ENCODE measurements at regions not wholly inside any gene's neighbourhood (a gene's known extent, or its start where the extent isn't known, plus 50 kb on each side); places are given as distances from the start of the nearest gene placed in this dataset.
A peak's percentile ranks its signal among the peaks of the same experiment; 100 is the strongest.
"Not testable (repeated sequence)": the region's sequence is repeated elsewhere in the genome, so short reads cannot be mapped to it uniquely, and the experiment has no call there.

DNA sequence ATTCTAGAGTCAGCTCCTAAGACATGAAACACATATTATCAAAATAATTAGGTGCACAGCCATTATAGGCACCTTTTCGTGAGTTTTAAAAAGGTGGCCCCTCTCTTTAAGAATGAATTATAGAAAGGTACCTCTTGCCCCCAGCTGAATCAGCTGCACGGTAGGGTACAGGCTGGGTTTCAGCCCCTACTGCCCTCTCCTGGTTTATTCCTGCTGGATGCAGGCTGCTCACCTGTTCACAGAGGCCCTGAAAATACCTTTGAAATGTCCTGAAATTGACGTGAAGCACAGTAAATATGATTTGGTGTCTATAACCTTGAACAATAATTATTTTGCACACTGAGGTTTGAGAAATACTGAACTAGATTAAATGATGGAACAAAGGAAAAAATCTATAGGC, 504.8 kb upstream of the SGCD start:
- ChIA-PET CTCF (ENCODE audit: unreplicated experiment) (no interaction called here), POLR2A (no interaction called here)
- H3K27ac ChIP-seq (ENCODE audit: low read depth, low read length, poor library complexity, severe bottlenecking) = no peak overlapping the region
- no peak overlapping the region for H3K4me3 ChIP-seq (ENCODE audit: low read depth, low read length, poor library complexity, severe bottlenecking)
- BruUV-seq (replicated peaks) = no TSS peak
- H3K79me2 ChIP-seq (ENCODE audit: insufficient read depth, low read depth, low read length) = no peaks in the 10 kb centered on the region
- no peak overlapping the region for H2AFZ ChIP-seq (ENCODE audit: low read length)
- no peaks in the 10 kb centered on the region for H3K9me3 ChIP-seq (ENCODE audit: low read length)
- intact Hi-C loops (cut with micrococcal nuclease; ENCODE audit: unreplicated experiment) = no loop called here
- no peaks in the 10 kb centered on the region for H3K9me2 ChIP-seq (ENCODE audit: insufficient read depth, low read length)
- H3K4me1 ChIP-seq (ENCODE audit: insufficient read depth, low read length, poor library complexity, severe bottlenecking) = no peaks in the 10 kb centered on the region
- H3K36me3 ChIP-seq (ENCODE audit: insufficient read depth, low read length) = no peaks in the 10 kb centered on the region
- no peaks in the 10 kb centered on the region for H4K20me1 ChIP-seq (ENCODE audit: insufficient read depth, low read length)
- no peak for DNase-seq (ENCODE audit: low spot score)
- TF ChIP-seq, protein P1, sequence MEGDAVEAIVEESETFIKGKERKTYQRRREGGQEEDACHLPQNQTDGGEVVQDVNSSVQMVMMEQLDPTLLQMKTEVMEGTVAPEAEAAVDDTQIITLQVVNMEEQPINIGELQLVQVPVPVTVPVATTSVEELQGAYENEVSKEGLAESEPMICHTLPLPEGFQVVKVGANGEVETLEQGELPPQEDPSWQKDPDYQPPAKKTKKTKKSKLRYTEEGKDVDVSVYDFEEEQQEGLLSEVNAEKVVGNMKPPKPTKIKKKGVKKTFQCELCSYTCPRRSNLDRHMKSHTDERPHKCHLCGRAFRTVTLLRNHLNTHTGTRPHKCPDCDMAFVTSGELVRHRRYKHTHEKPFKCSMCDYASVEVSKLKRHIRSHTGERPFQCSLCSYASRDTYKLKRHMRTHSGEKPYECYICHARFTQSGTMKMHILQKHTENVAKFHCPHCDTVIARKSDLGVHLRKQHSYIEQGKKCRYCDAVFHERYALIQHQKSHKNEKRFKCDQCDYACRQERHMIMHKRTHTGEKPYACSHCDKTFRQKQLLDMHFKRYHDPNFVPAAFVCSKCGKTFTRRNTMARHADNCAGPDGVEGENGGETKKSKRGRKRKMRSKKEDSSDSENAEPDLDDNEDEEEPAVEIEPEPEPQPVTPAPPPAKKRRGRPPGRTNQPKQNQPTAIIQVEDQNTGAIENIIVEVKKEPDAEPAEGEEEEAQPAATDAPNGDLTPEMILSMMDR (conservative IDR thresholded peaks at IDR 0.05; ENCODE audit: low read length) = 0 out of 2 replicates have a peak, but pooled peaks have one; percentile 27
- no peak for TF ChIP-seq EZH2phosphoT487 (IDR thresholded peaks at IDR 0.05; ENCODE audit: borderline replicate concordance, low read depth, low read length)
- no peak overlapping the region for H3K4me2 ChIP-seq (ENCODE audit: low read length)

DNA sequence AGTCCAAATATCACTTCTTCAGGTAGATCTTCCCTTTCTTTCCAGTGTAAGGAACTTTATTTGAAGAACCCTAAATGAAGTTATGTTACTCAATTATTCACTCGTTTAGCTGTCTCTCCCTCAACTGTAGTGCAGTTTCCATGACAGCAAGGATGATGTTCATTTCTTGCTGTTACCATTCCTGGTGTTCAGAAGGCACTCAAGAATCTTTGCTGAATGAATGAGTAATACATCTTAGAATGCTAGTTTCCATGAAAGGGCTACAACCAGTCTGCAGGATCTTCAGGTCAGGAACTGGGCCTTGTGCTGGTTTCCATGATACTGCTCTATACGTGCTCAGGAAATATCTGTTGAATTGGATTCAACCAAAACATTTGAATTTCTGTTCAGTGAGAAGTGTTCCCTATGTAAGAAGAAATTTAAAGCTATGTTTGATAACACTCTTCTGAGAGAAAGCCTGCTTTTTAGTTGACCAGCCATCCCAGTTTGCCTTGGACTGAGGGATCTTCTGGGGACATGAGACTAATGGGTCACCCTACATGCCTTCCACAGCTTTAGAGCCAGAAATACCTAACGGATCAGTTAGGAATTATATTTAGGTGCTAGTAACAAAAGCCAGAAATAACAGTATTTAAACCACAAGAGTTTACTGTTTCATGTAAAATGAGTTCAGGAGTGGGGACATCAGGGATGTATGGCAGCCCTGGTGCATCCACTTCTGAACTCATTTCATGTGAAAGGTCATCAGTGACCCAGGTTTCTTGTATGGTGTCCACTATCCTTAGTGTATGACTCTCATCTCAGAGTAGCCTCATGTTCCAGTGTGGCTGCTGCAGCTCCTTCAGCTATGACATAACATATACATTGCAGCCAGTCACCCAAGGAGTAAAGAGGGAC, 500.1 kb upstream of the SGCD start:
- TF ChIP-seq EZH2phosphoT487 (IDR thresholded peaks at IDR 0.05; ENCODE audit: borderline replicate concordance, low read depth, low read length) = no peak
- TF ChIP-seq, protein P1 (conservative IDR thresholded peaks at IDR 0.05; ENCODE audit: low read length) = no peak
- no TSS peak for BruUV-seq (replicated peaks)
- H3K9me3 ChIP-seq (ENCODE audit: low read length) = no peaks in the 10 kb centered on the region
- no peaks in the 10 kb centered on the region for H3K4me1 ChIP-seq (ENCODE audit: insufficient read depth, low read length, poor library complexity, severe bottlenecking)
- no peaks in the 10 kb centered on the region for H4K20me1 ChIP-seq (ENCODE audit: insufficient read depth, low read length)
- H3K9me2 ChIP-seq (ENCODE audit: insufficient read depth, low read length) = no peaks in the 10 kb centered on the region
- intact Hi-C loops (cut with micrococcal nuclease; ENCODE audit: unreplicated experiment) = no loop called here
- H3K27ac ChIP-seq (ENCODE audit: low read depth, low read length, poor library complexity, severe bottlenecking) = no peak overlapping the region
- H2AFZ ChIP-seq (ENCODE audit: low read length) = no peak overlapping the region
- CTCF ChIA-PET (ENCODE audit: unreplicated experiment) = no interaction called here
- no peak for DNase-seq (ENCODE audit: low spot score)
- no peaks in the 10 kb centered on the region for H3K79me2 ChIP-seq (ENCODE audit: insufficient read depth, low read depth, low read length)
- no peak overlapping the region for H3K4me2 ChIP-seq (ENCODE audit: low read length)
- H3K36me3 ChIP-seq (ENCODE audit: insufficient read depth, low read length) = no peaks in the 10 kb centered on the region
- POLR2A ChIA-PET = interaction anchor here (0.6 kb wide), 2 partner anchors 25 to 1202 kb away, joined by 3 to 4 read pairs; no protein-coding TSS in a partner anchor
- no peak overlapping the region for H3K4me3 ChIP-seq (ENCODE audit: low read depth, low read length, poor library complexity, severe bottlenecking)

DNA sequence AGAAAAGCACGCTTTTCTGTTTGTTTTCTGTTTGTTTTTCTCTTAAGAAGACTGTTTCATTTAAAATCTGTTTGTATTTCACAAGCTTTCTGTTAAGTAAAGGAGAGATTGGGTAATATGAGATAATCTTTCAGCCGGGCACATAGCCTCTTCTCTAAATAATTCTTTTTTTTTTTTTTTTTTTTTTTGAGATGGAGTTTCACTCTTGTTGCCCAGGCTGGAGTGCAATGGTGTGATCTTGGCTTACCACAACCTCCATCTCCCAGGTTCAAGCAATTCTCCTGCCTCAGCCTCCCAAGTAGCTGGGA, 499.5 kb upstream of the SGCD start:
- intact Hi-C loops (cut with micrococcal nuclease; ENCODE audit: unreplicated experiment) = not testable (repeated sequence)

More for the DNA sequence above, 499.5 kb upstream of the SGCD start:
- H3K27ac ChIP-seq (ENCODE audit: low read depth, low read length, poor library complexity, severe bottlenecking); H3K4me2 ChIP-seq (ENCODE audit: low read length); H4K20me1 ChIP-seq (ENCODE audit: insufficient read depth, low read length); BruUV-seq (replicated peaks); H3K4me1 ChIP-seq (ENCODE audit: insufficient read depth, low read length, poor library complexity, severe bottlenecking); H3K9me2 ChIP-seq (ENCODE audit: insufficient read depth, low read length); H3K9me3 ChIP-seq (ENCODE audit: low read length); H3K36me3 ChIP-seq (ENCODE audit: insufficient read depth, low read length); H3K4me3 ChIP-seq (ENCODE audit: low read depth, low read length, poor library complexity, severe bottlenecking); H3K79me2 ChIP-seq (ENCODE audit: insufficient read depth, low read depth, low read length); H2AFZ ChIP-seq (ENCODE audit: low read length); CTCF ChIA-PET (ENCODE audit: unreplicated experiment); DNase-seq (ENCODE audit: low spot score): not testable (repeated sequence)
- POLR2A ChIA-PET = interaction anchor here (0.6 kb wide), 2 partner anchors 25 to 1201 kb away, joined by 3 to 4 read pairs; no protein-coding TSS in a partner anchor
